BLaER1 treated with 17β-estradiol and CSF1 and Interleukin-3, amounts not matched to agents 10 nM and 100 nM (cell line): ENCODE measurements at regions not wholly inside any gene's neighbourhood (a gene's known extent, or its start where the extent isn't known, plus 50 kb on each side); places are given as distances from the start of the nearest gene placed in this dataset.

ENCODE experiments used
- H3K27ac ChIP-seq, 11 experiments: shearing (Covaris generic); formaldehyde crosslinking; 2 replicates each; pipeline ENCODE4 v1.8.1; 2022
- H3K27me3 ChIP-seq, 11 experiments: shearing (Covaris generic); formaldehyde crosslinking; 2 replicates each; pipeline ENCODE4 v1.8.1; 2022
- H3K36me3 ChIP-seq, 11 experiments: shearing (Covaris generic); formaldehyde crosslinking; 2 replicates each; pipeline ENCODE4 v1.8.1; 2022
- H3K4me1 ChIP-seq, 10 experiments: shearing (Covaris generic); formaldehyde crosslinking; 2 replicates each; pipeline ENCODE4 v1.8.1; 2022
- H3K4me2 ChIP-seq, 11 experiments: shearing (Covaris generic); formaldehyde crosslinking; 2 replicates each; pipeline ENCODE4 v1.8.1; 2022
- H3K4me3 ChIP-seq, 10 experiments: shearing (Covaris generic); formaldehyde crosslinking; 2 replicates each; pipeline ENCODE4 v1.8.1; 2022
- H3K9ac ChIP-seq, 11 experiments: shearing (Covaris generic); formaldehyde crosslinking; 2 replicates each; pipeline ENCODE4 v1.8.1; 2022
- H3K9me3 ChIP-seq, 11 experiments: shearing (Covaris generic); formaldehyde crosslinking; replicated peaks in 1 of 11; 2 replicates each; pipeline ENCODE4 v1.8.1; 2022
- H4K20me1 ChIP-seq, 11 experiments: shearing (Covaris generic); formaldehyde crosslinking; 2 replicates each; pipeline ENCODE4 v1.8.1; 2022
- Cebpa-rat ChIP-seq, 11 experiments: shearing (Covaris generic); IDR thresholded peaks; 2 replicates each; pipeline ENCODE4 v1.8.1; 2022

- H3K4me1 ChIP-seq: 0 out of 20 replicates have a peak, but pooled peaks cover 0 to 6% (median 0%) of the 10 kb centered on the region in 10 experiments
- H3K4me3 ChIP-seq: no peak overlapping the region
- no peak for TF ChIP-seq Cebpa-rat (IDR thresholded peaks at IDR 0.05)
- no peaks in the 10 kb centered on the region for H4K20me1 ChIP-seq
- H3K36me3 ChIP-seq: no peaks in the 10 kb centered on the region
- 0 out of 22 replicates have a peak, but pooled peaks cover 0 to 4% (median 0%) of the 10 kb centered on the region in 11 experiments for H3K9me3 ChIP-seq
- H3K9ac ChIP-seq: no peak overlapping the region
- H3K27me3 ChIP-seq: no peaks in the 10 kb centered on the region
- H3K27ac ChIP-seq: no peak overlapping the region
- no peak overlapping the region for H3K4me2 ChIP-seq
These were observed 485.6 kb downstream of the ZSWIM6 start for GRCh38 chr5:61817472-61818326.

- Histone ChIP-seq H3K4me2 (no peak overlapping the region), H3K4me3 (no peak overlapping the region), H3K27ac (no peak overlapping the region), H3K4me1 (0 out of 20 replicates have a peak, but pooled peaks cover 0 to 6% (median 0%) of the 10 kb centered on the region in 10 experiments), H3K9ac (no peak overlapping the region), H4K20me1 (no peaks in the 10 kb centered on the region), H3K36me3 (no peaks in the 10 kb centered on the region), H3K27me3 (no peaks in the 10 kb centered on the region), H3K9me3 (no peaks in the 10 kb centered on the region)
- TF ChIP-seq Cebpa-rat (IDR thresholded peaks at IDR 0.05): no peak
These were observed 485.2 kb upstream of the KIF2A start for GRCh38 chr5:61820836-61821235.

GRCh38 chr5:61821561-61821960, 484.4 kb upstream of the KIF2A start:
- no peaks in the 10 kb centered on the region for H3K36me3 ChIP-seq
- H3K27me3 ChIP-seq: no peaks in the 10 kb centered on the region

GRCh38 chr5:61822584-61822983, 483.4 kb upstream of the KIF2A start:
- no peak overlapping the region for H3K27ac ChIP-seq
- no peaks in the 10 kb centered on the region for H3K9me3 ChIP-seq
- H3K4me2 ChIP-seq: no peak overlapping the region
- no peak overlapping the region for H3K9ac ChIP-seq
- H3K27me3 ChIP-seq: no peaks in the 10 kb centered on the region
- H3K36me3 ChIP-seq: no peaks in the 10 kb centered on the region
- H4K20me1 ChIP-seq: no peaks in the 10 kb centered on the region
- H3K4me1 ChIP-seq: 0 out of 20 replicates have a peak, but pooled peaks cover 0 to under 1% (median 0%) of the 10 kb centered on the region in 10 experiments
- H3K4me3 ChIP-seq: no peak overlapping the region
- no peak for TF ChIP-seq Cebpa-rat (IDR thresholded peaks at IDR 0.05)

More at GRCh38 chr5:61821561-61821960, 484.4 kb upstream of the KIF2A start:
- Histone ChIP-seq H3K4me2 (no peak overlapping the region), H3K4me1 (0 out of 20 replicates have a peak, but pooled peaks cover 0 to 6% (median 0%) of the 10 kb centered on the region in 10 experiments), H3K9me3 (no peaks in the 10 kb centered on the region), H3K27ac (no peak overlapping the region), H4K20me1 (no peaks in the 10 kb centered on the region), H3K4me3 (no peak overlapping the region), H3K9ac (no peak overlapping the region)
- no peak for TF ChIP-seq Cebpa-rat (IDR thresholded peaks at IDR 0.05)

DNA sequence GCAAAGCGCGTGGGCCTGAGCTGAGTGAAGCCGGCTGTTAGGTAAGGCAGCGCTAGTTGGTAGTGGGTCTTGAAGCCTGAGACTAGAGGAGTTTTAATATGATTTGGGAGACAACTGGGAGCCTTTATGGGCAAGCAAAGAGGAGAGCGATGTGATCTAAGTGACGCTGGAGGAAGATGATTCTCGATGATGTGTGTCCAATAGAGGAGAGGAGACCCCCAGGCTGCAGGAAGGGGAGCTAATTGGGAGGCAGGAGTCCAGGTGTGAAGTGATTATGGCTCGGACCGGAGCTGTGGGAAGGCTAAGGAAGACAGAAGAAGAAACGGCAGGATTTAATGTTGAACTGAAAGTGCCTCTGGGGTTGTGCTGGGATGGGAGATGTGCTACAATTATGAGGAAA, 482.9 kb upstream of the KIF2A start:
- Histone ChIP-seq H3K9me3 (no peaks in the 10 kb centered on the region), H3K4me1 (no peaks in the 10 kb centered on the region), H4K20me1 (no peaks in the 10 kb centered on the region), H3K4me3 (no peak overlapping the region), H3K9ac (no peak overlapping the region), H3K4me2 (no peak overlapping the region), H3K36me3 (no peaks in the 10 kb centered on the region), H3K27ac (no peak overlapping the region), H3K27me3 (no peaks in the 10 kb centered on the region)
- TF ChIP-seq Cebpa-rat (IDR thresholded peaks at IDR 0.05): no peak

DNA sequence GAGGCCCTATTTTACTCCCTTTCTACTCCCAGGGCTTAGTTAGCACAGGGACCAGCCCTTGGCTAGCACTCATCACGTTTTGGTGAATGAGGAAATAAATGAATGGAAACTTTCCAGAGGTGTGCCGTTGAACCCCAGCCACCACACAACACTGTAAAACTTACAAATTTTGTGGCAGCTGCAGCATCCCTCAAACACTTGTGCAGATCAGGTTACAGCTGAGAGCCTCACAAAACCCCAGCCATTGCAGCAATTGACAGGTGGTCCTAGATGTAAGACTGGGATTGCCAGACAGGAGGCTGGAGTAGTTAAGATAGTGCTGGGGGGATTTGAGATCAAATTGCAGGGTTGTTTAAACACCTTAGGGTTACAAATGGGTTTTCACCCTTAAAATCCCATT, 482.2 kb upstream of the KIF2A start:
- no peaks in the 10 kb centered on the region for H3K36me3 ChIP-seq
- no peak for TF ChIP-seq Cebpa-rat (IDR thresholded peaks at IDR 0.05)
- H3K27ac ChIP-seq: no peak overlapping the region
- H3K9ac ChIP-seq: no peak overlapping the region
- no peaks in the 10 kb centered on the region for H4K20me1 ChIP-seq
- no peaks in the 10 kb centered on the region for H3K4me1 ChIP-seq
- H3K9me3 ChIP-seq: no peaks in the 10 kb centered on the region
- H3K4me2 ChIP-seq: no peak overlapping the region
- H3K27me3 ChIP-seq: no peaks in the 10 kb centered on the region
- H3K4me3 ChIP-seq: no peak overlapping the region

GRCh38 chr5:61824396-61824795, 481.6 kb upstream of the KIF2A start:
- no peaks in the 10 kb centered on the region for H4K20me1 ChIP-seq
- TF ChIP-seq Cebpa-rat (IDR thresholded peaks at IDR 0.05): no peak
- H3K9me3 ChIP-seq: no peaks in the 10 kb centered on the region
- no peak overlapping the region for H3K4me2 ChIP-seq
- no peak overlapping the region for H3K9ac ChIP-seq
- no peaks in the 10 kb centered on the region for H3K36me3 ChIP-seq
- no peak overlapping the region for H3K27ac ChIP-seq
- no peak overlapping the region for H3K4me3 ChIP-seq
- H3K4me1 ChIP-seq: no peaks in the 10 kb centered on the region
- H3K27me3 ChIP-seq: no peaks in the 10 kb centered on the region

GRCh38 chr5:61827445-61827975, 478.5 kb upstream of the KIF2A start:
- no peak for TF ChIP-seq Cebpa-rat (IDR thresholded peaks at IDR 0.05)
- H3K4me2 ChIP-seq: no peak overlapping the region

DNA sequence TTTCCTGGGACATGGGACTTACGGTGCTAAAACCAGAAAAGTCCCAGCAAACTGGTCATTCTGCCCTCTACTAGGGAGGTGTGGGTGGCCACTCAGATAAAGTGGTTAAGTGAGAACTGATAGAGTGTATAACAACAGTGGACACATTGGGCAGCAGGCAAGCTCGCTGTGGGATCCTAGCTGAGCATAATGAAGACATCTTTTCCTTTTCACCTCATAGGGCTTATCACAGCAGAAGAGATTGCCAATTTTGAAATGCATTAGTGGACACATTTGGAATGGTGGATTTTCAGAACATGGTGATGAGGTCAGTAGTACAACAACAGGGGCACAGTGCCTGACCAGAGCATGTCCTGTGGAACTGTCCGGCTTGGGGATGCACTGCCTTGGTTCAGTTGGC, 477.1 kb upstream of the KIF2A start:
- no peak for TF ChIP-seq Cebpa-rat (IDR thresholded peaks at IDR 0.05)
- no peak overlapping the region for H3K4me2 ChIP-seq

More at GRCh38 chr5:61827445-61827975, 478.5 kb upstream of the KIF2A start:
- no peaks in the 10 kb centered on the region for H3K36me3 ChIP-seq
- no peaks in the 10 kb centered on the region for H4K20me1 ChIP-seq
- H3K27me3 ChIP-seq: no peaks in the 10 kb centered on the region
- H3K9ac ChIP-seq: no peak overlapping the region
- H3K4me1 ChIP-seq: no peaks in the 10 kb centered on the region
- H3K9me3 ChIP-seq: peaks cover 0 to 5% (median 0%) of the 10 kb centered on the region in 11 experiments; a peak in 2 of 22 replicates
- H3K27ac ChIP-seq: no peak overlapping the region
- no peak overlapping the region for H3K4me3 ChIP-seq

More for the DNA sequence above, 477.1 kb upstream of the KIF2A start:
- Histone ChIP-seq H4K20me1 (no peaks in the 10 kb centered on the region), H3K4me1 (no peaks in the 10 kb centered on the region), H3K27ac (no peak overlapping the region), H3K36me3 (no peaks in the 10 kb centered on the region), H3K9ac (no peak overlapping the region), H3K27me3 (no peaks in the 10 kb centered on the region), H3K4me3 (no peak overlapping the region), H3K9me3 (peaks cover 0 to 5% (median 0%) of the 10 kb centered on the region in 11 experiments; a peak in 2 of 22 replicates)
